ENCODE measurements at regions not wholly inside any gene's neighbourhood (a gene's known extent, or its start where the extent isn't known, plus 50 kb on each side); places are given as distances from the start of the nearest gene placed in this dataset.
"Not testable (repeated sequence)": the region's sequence is repeated elsewhere in the genome, so short reads cannot be mapped to it uniquely, and the experiment has no call there.

DNA sequence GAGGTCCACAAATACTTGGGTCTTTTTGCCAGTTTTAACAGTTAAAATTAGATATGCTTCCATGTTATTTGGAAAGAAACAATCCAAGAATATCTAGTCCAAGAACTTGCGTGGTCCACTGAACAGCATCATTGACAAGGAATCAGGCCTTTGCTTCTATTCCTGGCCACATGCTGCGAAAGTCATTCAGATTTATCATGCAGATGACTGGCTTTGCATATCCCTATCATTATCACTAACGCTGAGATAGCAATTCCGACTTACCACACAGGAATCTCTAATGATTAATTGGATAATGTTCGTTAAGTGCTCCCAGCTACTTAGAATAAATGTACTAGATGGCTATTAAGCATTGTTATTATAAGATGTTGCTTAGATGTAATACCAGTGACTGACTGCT, 51.0 kb upstream of the BDP1 start:
- H2AK5ac ChIP-seq (ENCODE audit: low read depth, low read length); FAIRE-seq: not testable (repeated sequence)

DNA sequence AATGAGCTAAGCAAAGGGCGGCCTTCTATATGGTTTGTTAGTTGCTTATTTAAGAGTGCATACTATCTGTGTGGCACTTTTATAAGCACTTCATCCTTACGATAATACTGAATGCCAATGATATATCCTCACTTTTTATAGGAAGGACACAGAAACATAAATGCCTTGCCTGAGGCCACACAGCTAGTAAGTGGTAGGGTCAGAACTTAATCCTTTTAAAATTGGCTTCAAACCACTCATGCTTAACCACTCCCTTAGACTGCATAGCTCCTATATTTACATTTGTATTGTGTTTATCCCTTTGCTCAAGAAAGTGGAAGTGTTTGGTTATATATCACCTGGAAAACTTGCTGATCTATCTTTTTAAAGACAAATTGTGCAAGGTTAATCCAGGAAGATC, 50.5 kb upstream of the BDP1 start:
- WGBS, 2 experiments (ENCODE audit: extremely low coverage in 1 of 2, insufficient coverage in 1 of 2, insufficient read length in 1 of 2, insufficient replicate concordance in 2 of 2, low coverage in 1 of 2, low lambda C conversion rate in 2 of 2, missing lambda C conversion rate in 1 of 2), result 89% methylated on average over 2 of the region's 2 CpGs; no CpG with 5 or more reads in 1 of the 2 experiments
- DNase-seq (ENCODE audit: low read depth in 1 of 2, low spot score in 2 of 2); H2BK20ac ChIP-seq (ENCODE audit: low read length); H3K23ac ChIP-seq (ENCODE audit: insufficient read length); H3K27me3 ChIP-seq (replicated peaks in 1 of 4; ENCODE audit: control insufficient read depth in 3 of 4, extremely low read depth in 1 of 4, insufficient read depth in 3 of 4, low read length in 3 of 4); H2BK120ac ChIP-seq (replicated peaks; ENCODE audit: low read depth, low read length); H3K4ac ChIP-seq (replicated peaks; ENCODE audit: insufficient read length, low read depth, low read length); H3K23me2 ChIP-seq (ENCODE audit: low read depth, low read length); H3K56ac ChIP-seq (replicated peaks; ENCODE audit: insufficient read length, low read depth, low read length); H2BK12ac ChIP-seq (ENCODE audit: low read depth, low read length); POLR2A ChIA-PET (ENCODE audit: partially characterized antibody); H4K5ac ChIP-seq (ENCODE audit: insufficient read length, low read depth, low read length); H4K20me1 ChIP-seq (replicated peaks in 1 of 2; ENCODE audit: control insufficient read depth in 1 of 2, insufficient read depth in 2 of 2, low read length in 2 of 2); H3K27ac ChIP-seq (ENCODE audit: low read depth, low read length); H4K8ac ChIP-seq (ENCODE audit: extremely low read depth, insufficient read depth, low read length); H3K79me2 ChIP-seq (ENCODE audit: control insufficient read depth in 1 of 2, insufficient read depth in 2 of 2, low read length in 2 of 2); H3K4me2 ChIP-seq (ENCODE audit: insufficient read depth in 1 of 2, low read depth in 2 of 2, low read length in 2 of 2); H3K4me3 ChIP-seq (ENCODE audit: extremely low read depth in 1 of 4, insufficient read depth in 2 of 4, low read depth in 3 of 4, low read length in 4 of 4); H3K14ac ChIP-seq (ENCODE audit: insufficient read length); H4K91ac ChIP-seq (replicated peaks; ENCODE audit: insufficient read length, low read length); H3K18ac ChIP-seq (ENCODE audit: extremely low read depth, low read length); H2BK15ac ChIP-seq (ENCODE audit: low read length); H2AK5ac ChIP-seq (ENCODE audit: low read depth, low read length); H2BK5ac ChIP-seq (ENCODE audit: low read depth, low read length); H3K4me1 ChIP-seq (replicated peaks in 1 of 4; ENCODE audit: control insufficient read depth in 3 of 4, insufficient read depth in 4 of 4, low read length in 3 of 4); H3K36me3 ChIP-seq (ENCODE audit: control insufficient read depth in 2 of 4, insufficient read depth in 4 of 4, low read length in 3 of 4); H3K79me1 ChIP-seq (ENCODE audit: low read depth, low read length); H3K9me3 ChIP-seq (ENCODE audit: insufficient read depth in 2 of 2, low read depth in 1 of 2, low read length in 1 of 2); CTCF ChIA-PET (ENCODE audit: partially characterized antibody); H3K9ac ChIP-seq (replicated peaks in 1 of 4; ENCODE audit: extremely low read depth in 1 of 4, low read depth in 3 of 4, low read length in 3 of 4); H2AFZ ChIP-seq (ENCODE audit: low read length); FAIRE-seq: not testable (repeated sequence)

More for the DNA sequence above, 51.0 kb upstream of the BDP1 start:
- H3K9ac ChIP-seq (replicated peaks in 1 of 4; ENCODE audit: extremely low read depth in 1 of 4, low read depth in 3 of 4, low read length in 3 of 4); H3K79me1 ChIP-seq (ENCODE audit: low read depth, low read length); DNase-seq (ENCODE audit: low read depth in 1 of 2, low spot score in 2 of 2); H3K56ac ChIP-seq (replicated peaks; ENCODE audit: insufficient read length, low read depth, low read length); H3K23ac ChIP-seq (ENCODE audit: insufficient read length); H3K36me3 ChIP-seq (ENCODE audit: control insufficient read depth in 2 of 4, insufficient read depth in 4 of 4, low read length in 3 of 4); H3K23me2 ChIP-seq (ENCODE audit: low read depth, low read length); H3K4me3 ChIP-seq (ENCODE audit: extremely low read depth in 1 of 4, insufficient read depth in 2 of 4, low read depth in 3 of 4, low read length in 4 of 4); H3K14ac ChIP-seq (ENCODE audit: insufficient read length); H4K8ac ChIP-seq (ENCODE audit: extremely low read depth, insufficient read depth, low read length); H4K91ac ChIP-seq (replicated peaks; ENCODE audit: insufficient read length, low read length); H2BK5ac ChIP-seq (ENCODE audit: low read depth, low read length); H2BK20ac ChIP-seq (ENCODE audit: low read length); H4K5ac ChIP-seq (ENCODE audit: insufficient read length, low read depth, low read length); H3K4me1 ChIP-seq (replicated peaks in 1 of 4; ENCODE audit: control insufficient read depth in 3 of 4, insufficient read depth in 4 of 4, low read length in 3 of 4); H3K27ac ChIP-seq (ENCODE audit: low read depth, low read length); H2BK15ac ChIP-seq (ENCODE audit: low read length); H3K4me2 ChIP-seq (ENCODE audit: insufficient read depth in 1 of 2, low read depth in 2 of 2, low read length in 2 of 2); CTCF ChIA-PET (ENCODE audit: partially characterized antibody); H2BK120ac ChIP-seq (replicated peaks; ENCODE audit: low read depth, low read length); H3K79me2 ChIP-seq (ENCODE audit: control insufficient read depth in 1 of 2, insufficient read depth in 2 of 2, low read length in 2 of 2); H2AFZ ChIP-seq (ENCODE audit: low read length); H2BK12ac ChIP-seq (ENCODE audit: low read depth, low read length); H3K9me3 ChIP-seq (ENCODE audit: insufficient read depth in 2 of 2, low read depth in 1 of 2, low read length in 1 of 2); H3K27me3 ChIP-seq (replicated peaks in 1 of 4; ENCODE audit: control insufficient read depth in 3 of 4, extremely low read depth in 1 of 4, insufficient read depth in 3 of 4, low read length in 3 of 4); H4K20me1 ChIP-seq (replicated peaks in 1 of 2; ENCODE audit: control insufficient read depth in 1 of 2, insufficient read depth in 2 of 2, low read length in 2 of 2); H3K18ac ChIP-seq (ENCODE audit: extremely low read depth, low read length); POLR2A ChIA-PET (ENCODE audit: partially characterized antibody); H3K4ac ChIP-seq (replicated peaks; ENCODE audit: insufficient read length, low read depth, low read length): not testable (repeated sequence)
- 56% methylated on average over 5 of the region's 5 CpGs; no CpG with 5 or more reads in 1 of the 2 experiments for WGBS, 2 experiments (ENCODE audit: extremely low coverage in 1 of 2, insufficient coverage in 1 of 2, insufficient read length in 1 of 2, insufficient replicate concordance in 2 of 2, low coverage in 1 of 2, low lambda C conversion rate in 2 of 2, missing lambda C conversion rate in 1 of 2)
